ENCODE measurements at regions not wholly inside any gene's neighbourhood (a gene's known extent, or its start where the extent isn't known, plus 50 kb on each side); places are given as distances from the start of the nearest gene placed in this dataset.
"Not testable (repeated sequence)": the region's sequence is repeated elsewhere in the genome, so short reads cannot be mapped to it uniquely, and the experiment has no call there.

GRCh38 chr9:96149533-96150280, 152.3 kb downstream of the HSD17B3 start:
- Histone ChIP-seq H3K36me3 (ENCODE audit: control insufficient read depth in 2 of 2, insufficient read depth in 2 of 2, low read length in 1 of 2) (no peaks in the 10 kb centered on the region), H3K4me1 (ENCODE audit: control insufficient read depth in 2 of 2, insufficient read depth in 2 of 2, low read length in 2 of 2) (peaks cover 10 to 31% of the 10 kb centered on the region in 2 donors), H3K27ac (ENCODE audit: low read depth in 1 of 2, low read length in 1 of 2) (peak overlapping the region in 1 of 2 donors; percentile 45), H3K4me3 (ENCODE audit: low read length in 2 of 2) (peak overlapping the region in 1 of 2 donors; percentile 8), H3K9me3 (ENCODE audit: control insufficient read depth in 2 of 2, insufficient read depth in 1 of 2, low read length in 1 of 2) (no peaks in the 10 kb centered on the region), H3K27me3 (ENCODE audit: control insufficient read depth in 2 of 2, insufficient read depth in 1 of 2, low read length in 1 of 2) (no peaks in the 10 kb centered on the region)
- peak in 6 of 9 donors; percentile 16 to 67 (median 32) for DNase-seq (ENCODE audit: low read depth in 6 of 9, low spot score in 9 of 9)
- 32% methylated on average over 13 of the region's 13 CpGs for WGBS

GRCh38 chr9:96148634-96149532, 153.1 kb downstream of the HSD17B3 start:
- no peak overlapping the region for H3K4me3 ChIP-seq (ENCODE audit: low read length in 2 of 2)
- H3K36me3 ChIP-seq (ENCODE audit: control insufficient read depth in 2 of 2, insufficient read depth in 2 of 2, low read length in 1 of 2) = no peaks in the 10 kb centered on the region
- 94% methylated on average over 8 of the region's 8 CpGs for WGBS
- no peaks in the 10 kb centered on the region for H3K9me3 ChIP-seq (ENCODE audit: control insufficient read depth in 2 of 2, insufficient read depth in 1 of 2, low read length in 1 of 2)
- H3K27me3 ChIP-seq (ENCODE audit: control insufficient read depth in 2 of 2, insufficient read depth in 1 of 2, low read length in 1 of 2) = no peaks in the 10 kb centered on the region
- H3K4me1 ChIP-seq (ENCODE audit: control insufficient read depth in 2 of 2, insufficient read depth in 2 of 2, low read length in 2 of 2) = peaks cover 10 to 31% of the 10 kb centered on the region in 2 donors
- no peak for DNase-seq (ENCODE audit: low read depth in 6 of 9, low spot score in 9 of 9)
- H3K27ac ChIP-seq (ENCODE audit: low read depth in 1 of 2, low read length in 1 of 2) = no peak overlapping the region

GRCh38 chr9:96147029-96147428, 154.9 kb downstream of the HSD17B3 start:
- DNase-seq (ENCODE audit: low read depth in 6 of 9, low spot score in 9 of 9); H3K27me3 ChIP-seq (ENCODE audit: control insufficient read depth in 2 of 2, insufficient read depth in 1 of 2, low read length in 1 of 2); H3K4me3 ChIP-seq (ENCODE audit: low read length in 2 of 2); H3K27ac ChIP-seq (ENCODE audit: low read depth in 1 of 2, low read length in 1 of 2); H3K36me3 ChIP-seq (ENCODE audit: control insufficient read depth in 2 of 2, insufficient read depth in 2 of 2, low read length in 1 of 2); H3K9me3 ChIP-seq (ENCODE audit: control insufficient read depth in 2 of 2, insufficient read depth in 1 of 2, low read length in 1 of 2): not testable (repeated sequence)
- peaks cover 10 to 25% of the 10 kb centered on the region in 2 donors for H3K4me1 ChIP-seq (ENCODE audit: control insufficient read depth in 2 of 2, insufficient read depth in 2 of 2, low read length in 2 of 2)
- WGBS = 24% methylated on average over 11 of the region's 11 CpGs

- WGBS = 90% methylated on average over 5 of the region's 5 CpGs
- no peak for DNase-seq (ENCODE audit: low read depth in 6 of 9, low spot score in 9 of 9)
- Histone ChIP-seq H3K27me3 (ENCODE audit: control insufficient read depth in 2 of 2, insufficient read depth in 1 of 2, low read length in 1 of 2) (no peaks in the 10 kb centered on the region), H3K27ac (ENCODE audit: low read depth in 1 of 2, low read length in 1 of 2) (no peak overlapping the region), H3K4me1 (ENCODE audit: control insufficient read depth in 2 of 2, insufficient read depth in 2 of 2, low read length in 2 of 2) (peaks cover 2 to 6% of the 10 kb centered on the region in 2 donors), H3K36me3 (ENCODE audit: control insufficient read depth in 2 of 2, insufficient read depth in 2 of 2, low read length in 1 of 2) (no peaks in the 10 kb centered on the region), H3K9me3 (ENCODE audit: control insufficient read depth in 2 of 2, insufficient read depth in 1 of 2, low read length in 1 of 2) (peaks cover 0 to 2% of the 10 kb centered on the region in 2 donors), H3K4me3 (ENCODE audit: low read length in 2 of 2) (no peak overlapping the region)
Observed at GRCh38 chr9:96141666-96142065, 160.3 kb downstream of the HSD17B3 start.

- H3K27me3 ChIP-seq (ENCODE audit: control insufficient read depth in 2 of 2, insufficient read depth in 1 of 2, low read length in 1 of 2) = no peaks in the 10 kb centered on the region
- DNase-seq (ENCODE audit: low read depth in 6 of 9, low spot score in 9 of 9) = no peak
- no peak overlapping the region for H3K27ac ChIP-seq (ENCODE audit: low read depth in 1 of 2, low read length in 1 of 2)
- no peak overlapping the region for H3K4me3 ChIP-seq (ENCODE audit: low read length in 2 of 2)
- H3K36me3 ChIP-seq (ENCODE audit: control insufficient read depth in 2 of 2, insufficient read depth in 2 of 2, low read length in 1 of 2) = no peaks in the 10 kb centered on the region
- WGBS = 96% methylated on average over 11 of the region's 11 CpGs
- peaks cover 2 to 7% of the 10 kb centered on the region in 2 donors for H3K4me1 ChIP-seq (ENCODE audit: control insufficient read depth in 2 of 2, insufficient read depth in 2 of 2, low read length in 2 of 2)
- peaks cover 0 to 2% of the 10 kb centered on the region in 2 donors for H3K9me3 ChIP-seq (ENCODE audit: control insufficient read depth in 2 of 2, insufficient read depth in 1 of 2, low read length in 1 of 2)
Observed at GRCh38 chr9:96141128-96141474, 160.9 kb downstream of the HSD17B3 start.

GRCh38 chr9:96140296-96141127, 161.5 kb downstream of the HSD17B3 start:
- Histone ChIP-seq H3K9me3 (ENCODE audit: control insufficient read depth in 2 of 2, insufficient read depth in 1 of 2, low read length in 1 of 2) (peaks cover 0 to 2% of the 10 kb centered on the region in 2 donors), H3K27ac (ENCODE audit: low read depth in 1 of 2, low read length in 1 of 2) (no peak overlapping the region), H3K27me3 (ENCODE audit: control insufficient read depth in 2 of 2, insufficient read depth in 1 of 2, low read length in 1 of 2) (no peaks in the 10 kb centered on the region), H3K4me1 (ENCODE audit: control insufficient read depth in 2 of 2, insufficient read depth in 2 of 2, low read length in 2 of 2) (peaks cover 5 to 12% of the 10 kb centered on the region in 2 donors), H3K36me3 (ENCODE audit: control insufficient read depth in 2 of 2, insufficient read depth in 2 of 2, low read length in 1 of 2) (no peaks in the 10 kb centered on the region), H3K4me3 (ENCODE audit: low read length in 2 of 2) (no peak overlapping the region)
- WGBS = 88% methylated on average over 32 of the region's 32 CpGs
- DNase-seq (ENCODE audit: low read depth in 6 of 9, low spot score in 9 of 9) = no peak

GRCh38 chr9:96139592-96140295, 162.2 kb downstream of the HSD17B3 start:
- Histone ChIP-seq H3K4me3 (ENCODE audit: low read length in 2 of 2) (no peak overlapping the region), H3K9me3 (ENCODE audit: control insufficient read depth in 2 of 2, insufficient read depth in 1 of 2, low read length in 1 of 2) (peaks cover 0 to 2% of the 10 kb centered on the region in 2 donors), H3K27ac (ENCODE audit: low read depth in 1 of 2, low read length in 1 of 2) (no peak overlapping the region), H3K4me1 (ENCODE audit: control insufficient read depth in 2 of 2, insufficient read depth in 2 of 2, low read length in 2 of 2) (peaks cover 7 to 14% of the 10 kb centered on the region in 2 donors), H3K27me3 (ENCODE audit: control insufficient read depth in 2 of 2, insufficient read depth in 1 of 2, low read length in 1 of 2) (no peaks in the 10 kb centered on the region), H3K36me3 (ENCODE audit: control insufficient read depth in 2 of 2, insufficient read depth in 2 of 2, low read length in 1 of 2) (no peaks in the 10 kb centered on the region)
- 88% methylated on average over 15 of the region's 15 CpGs for WGBS
- no peak for DNase-seq (ENCODE audit: low read depth in 6 of 9, low spot score in 9 of 9)

GRCh38 chr9:96138616-96139015, 163.4 kb downstream of the HSD17B3 start:
- peaks cover 7 to 14% of the 10 kb centered on the region in 2 donors for H3K4me1 ChIP-seq (ENCODE audit: control insufficient read depth in 2 of 2, insufficient read depth in 2 of 2, low read length in 2 of 2)
- no peak for DNase-seq (ENCODE audit: low read depth in 6 of 9, low spot score in 9 of 9)
- WGBS = 97% methylated on average over 3 of the region's 3 CpGs
- H3K27me3 ChIP-seq (ENCODE audit: control insufficient read depth in 2 of 2, insufficient read depth in 1 of 2, low read length in 1 of 2) = no peaks in the 10 kb centered on the region
- H3K4me3 ChIP-seq (ENCODE audit: low read length in 2 of 2) = no peak overlapping the region
- no peaks in the 10 kb centered on the region for H3K36me3 ChIP-seq (ENCODE audit: control insufficient read depth in 2 of 2, insufficient read depth in 2 of 2, low read length in 1 of 2)
- peaks cover 0 to 2% of the 10 kb centered on the region in 2 donors for H3K9me3 ChIP-seq (ENCODE audit: control insufficient read depth in 2 of 2, insufficient read depth in 1 of 2, low read length in 1 of 2)
- no peak overlapping the region for H3K27ac ChIP-seq (ENCODE audit: low read depth in 1 of 2, low read length in 1 of 2)

Data from thymus (tissue), 11 donors.